H1 (cell line): ENCODE measurements at regions not wholly inside any gene's neighbourhood (a gene's known extent, or its start where the extent isn't known, plus 50 kb on each side); places are given as distances from the start of the nearest gene placed in this dataset.

ENCODE experiments used
- CEBPB ChIP-seq: IDR thresholded peaks from 2 replicates; pipeline ENCODE4 v1.6.1; 2012; ENCODE audit warnings: low read depth, low read length
- NANOG ChIP-seq: IDR thresholded peaks from 2 replicates; pipeline ENCODE4 v1.6.1; 2011; ENCODE audit warnings: low read length, low read depth, mild to moderate bottlenecking, inconsistent platforms; ENCODE audit not compliant: insufficient read depth, poor library complexity, severe bottlenecking
- PHF8 ChIP-seq: fragments of 200-600 bp; sonication (generic); conservative IDR thresholded peaks from 2 replicates; pipeline ENCODE4 v1.7.1; 2012; ENCODE audit warnings: low read depth, mild to moderate bottlenecking, inconsistent platforms, low read length, moderate library complexity
- RAD21 ChIP-seq, 2 experiments: IDR thresholded peaks in 1 of 2; conservative IDR thresholded peaks in 1 of 2; 2 replicates each; pipeline ENCODE4 v1.6.1; 2011; ENCODE audit warnings: low read depth in 2 of 2, low read length in 2 of 2, improper control_type of control experiment in 1 of 2, inconsistent platforms in 1 of 2, mild to moderate bottlenecking in 1 of 2, moderate library complexity in 1 of 2
- RNF2 ChIP-seq: fragments of 200-900, 300-1000 bp; sonication (generic); IDR thresholded peaks from 2 replicates; pipeline ENCODE4 v1.7.1; 2016; ENCODE audit warnings: borderline replicate concordance, low read depth, mild to moderate bottlenecking, antibody characterized with exemption, low read length; ENCODE audit not compliant: poor library complexity, severe bottlenecking; ENCODE audit errors: missing control alignments
- SIRT6 ChIP-seq: IDR thresholded peaks from one replicate; pipeline ENCODE4 v1.7.1; 2012; ENCODE audit warnings: low read length, inconsistent platforms

DNA sequence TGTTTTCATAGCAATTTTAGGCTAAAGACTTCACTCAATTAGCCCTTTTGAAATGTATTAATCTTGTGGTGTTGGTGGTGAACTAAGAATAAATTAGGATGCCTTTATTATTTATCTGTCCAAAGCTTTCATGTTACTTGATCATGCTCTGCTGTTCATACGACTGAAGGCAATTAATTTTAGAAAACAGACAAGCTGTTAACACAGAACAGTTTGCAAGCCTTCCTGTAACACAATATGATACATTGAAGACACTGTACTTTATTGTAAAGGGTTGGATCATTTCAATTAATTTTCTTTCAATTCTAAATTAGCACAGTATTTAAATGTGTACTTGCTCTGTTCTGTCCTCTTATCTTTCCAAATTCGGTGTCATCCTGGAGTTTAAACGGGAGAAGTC lies 794.3 kb upstream of the MIR17HG start (continued):
- TF ChIP-seq PHF8, result no peak
- no peak for TF ChIP-seq NANOG
- no peak for TF ChIP-seq SIRT6
- no peak for TF ChIP-seq RNF2
- TF ChIP-seq RAD21 (IDR thresholded peaks at IDR 0.05 in 1 of 2, conservative IDR thresholded peaks at IDR 0.05 in 1 of 2; ENCODE audit: low read depth in 2 of 2, low read length in 2 of 2), result no peak
- TF ChIP-seq CEBPB, result no peak
- TF ChIP-seq, all 59 proteins: peak for 0
